CD4-positive, alpha-beta T cell (primary cell): ENCODE measurements at regions not wholly inside any gene's neighbourhood (a gene's known extent, or its start where the extent isn't known, plus 50 kb on each side); places are given as distances from the start of the nearest gene placed in this dataset.

ENCODE experiments used
- ATAC-seq: fragments of 200-7000 bp; cut with Tn5 transposase; one replicate; pipeline ENCODE4 v1.10.0; 2022; ENCODE audit warnings: mild to moderate bottlenecking; ENCODE audit not compliant: poor library complexity
- CTCF ChIA-PET: fragments of 350-600 bp; sonication (Branson Sonifier 250); formaldehyde crosslinking; loops from one replicate; lab custom pipeline; 2021; ENCODE audit warnings: antibody characterized with exemption, inconsistent platforms; lab: Charles Lee
- POLR2A ChIA-PET: fragments of 350-600 bp; sonication (Branson Sonifier 250); formaldehyde crosslinking; loops from one replicate; lab custom pipeline; 2021; ENCODE audit warnings: antibody characterized with exemption, inconsistent platforms; lab: Charles Lee
- DNase-seq, 14 experiments: peaks; one replicate each; pipeline ENCODE4 v3.0.0-alpha.2; 2013 to 2020; ENCODE audit warnings: mixed read lengths in 2 of 14
- H3K27ac ChIP-seq, 2 donors: one replicate each; pipeline versions ENCODE4 v1.5.1 to v1.7.0; 2013; ENCODE audit warnings: low read length in 2 of 2, low read depth in 1 of 2, mild to moderate bottlenecking in 1 of 2
- H3K27me3 ChIP-seq, 2 experiments: 1 replicate in 1 of 2; 2 replicates in 1 of 2; pipeline versions ENCODE4 v1.6.1 to v1.7.0; 2013; ENCODE audit warnings: low read length in 2 of 2, control low read depth in 1 of 2, mild to moderate bottlenecking in 1 of 2, moderate library complexity in 1 of 2; ENCODE audit not compliant: insufficient read depth in 2 of 2, control insufficient read depth in 1 of 2
- H3K36me3 ChIP-seq: one replicate; pipeline ENCODE4 v1.6.1; 2013; ENCODE audit warnings: low read length, control low read depth; ENCODE audit not compliant: insufficient read depth
- H3K4me1 ChIP-seq: one replicate; pipeline ENCODE4 v1.6.1; 2013; ENCODE audit warnings: low read length, control low read depth; ENCODE audit not compliant: insufficient read depth
- H3K4me3 ChIP-seq: one replicate; pipeline ENCODE4 v1.5.1; 2013; ENCODE audit warnings: mild to moderate bottlenecking, low read length, moderate library complexity
- H3K9me3 ChIP-seq, 2 experiments: 1 replicate in 1 of 2; 2 replicates in 1 of 2; pipeline versions ENCODE4 v1.6.1 to v1.7.0; 2013; ENCODE audit warnings: low read length in 2 of 2, mild to moderate bottlenecking in 2 of 2, control low read depth in 1 of 2, moderate library complexity in 1 of 2; ENCODE audit not compliant: control insufficient read depth in 1 of 2, insufficient read depth in 1 of 2
- H3K27ac Mint-ChIP-seq: one replicate; pipeline ENCODE4 v1.8.0; 2020; ENCODE audit warnings: mixed read lengths
- H3K27me3 Mint-ChIP-seq: one replicate; pipeline ENCODE4 v1.8.0; 2021; ENCODE audit warnings: mixed read lengths
- H3K36me3 Mint-ChIP-seq: one replicate; pipeline ENCODE4 v1.8.0; 2021; ENCODE audit warnings: low read depth, mixed read lengths
- H3K4me1 Mint-ChIP-seq: one replicate; pipeline ENCODE4 v1.8.0; 2021; ENCODE audit warnings: low read depth, mixed read lengths
- H3K4me3 Mint-ChIP-seq: one replicate; pipeline ENCODE4 v1.8.0; 2020; ENCODE audit warnings: mild to moderate bottlenecking, mixed read lengths
- H3K9me3 Mint-ChIP-seq: one replicate; pipeline ENCODE4 v1.8.0; 2020; ENCODE audit warnings: mixed read lengths
- CTCF ChIP-seq: fragments of 200-600 bp; IDR thresholded peaks from one replicate; pipeline ENCODE4 v1.8.0; 2022; ENCODE audit warnings: antibody characterized with exemption, mild to moderate bottlenecking
- intact Hi-C, 2 experiments: fragments of 100-400 bp; cut with DNase I in 1 of 2; cut with micrococcal nuclease in 1 of 2; formaldehyde crosslinking; loops; one replicate each; pipeline versions ENCODE4 v1.15.1 to v1.9.0; 2023 to 2025; cut with DNase I, micrococcal nuclease

DNA sequence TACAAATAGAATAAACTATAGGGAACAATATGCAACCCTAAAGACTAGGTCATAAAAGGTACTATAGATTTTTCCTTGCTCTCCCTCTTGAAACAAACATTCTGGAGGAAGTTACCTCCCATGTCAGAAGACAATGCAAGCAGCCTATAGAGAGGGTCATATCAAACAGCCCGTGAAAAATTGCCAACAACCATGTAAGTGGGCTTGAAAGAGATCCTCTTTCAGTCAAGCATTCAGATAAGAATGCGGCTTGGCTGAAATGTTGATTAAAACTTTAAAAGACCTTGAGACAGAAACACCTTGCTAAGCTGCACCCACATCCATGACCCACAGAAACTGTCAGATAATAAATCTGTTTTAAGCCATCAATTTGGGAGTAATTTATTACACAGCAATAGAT, 526.6 kb upstream of the GHITM start:
- ChIA-PET POLR2A (no interaction called here), CTCF (no interaction called here)
- Mint-ChIP-seq H3K27me3 (no peaks in the 10 kb centered on the region), H3K36me3 (no peaks in the 10 kb centered on the region), H3K9me3 (no peaks in the 10 kb centered on the region), H3K27ac (no peak overlapping the region), H3K4me3 (no peak overlapping the region), H3K4me1 (no peaks in the 10 kb centered on the region)
- no peak for TF ChIP-seq CTCF
- DNase-seq (no peak), ATAC-seq (no peak)
- Histone ChIP-seq H3K27ac (no peak overlapping the region), H3K9me3 (no peaks in the 10 kb centered on the region), H3K27me3 (no peaks in the 10 kb centered on the region), H3K4me3 (no peak overlapping the region), H3K36me3 (no peaks in the 10 kb centered on the region), H3K4me1 (no peaks in the 10 kb centered on the region)
- intact Hi-C loops, result no loop called here

GRCh38 chr10:83617172-83617571, 522.1 kb upstream of the GHITM start:
- H3K9me3 Mint-ChIP-seq, result no peaks in the 10 kb centered on the region
- ChIA-PET CTCF (no interaction called here), POLR2A (no interaction called here)
- no peak overlapping the region for H3K4me3 Mint-ChIP-seq
- no peak for TF ChIP-seq CTCF
- Histone ChIP-seq H3K36me3 (no peaks in the 10 kb centered on the region), H3K27me3 (no peaks in the 10 kb centered on the region), H3K27ac (no peak overlapping the region), H3K9me3 (no peaks in the 10 kb centered on the region), H3K4me3 (no peak overlapping the region), H3K4me1 (no peaks in the 10 kb centered on the region)
- no peak overlapping the region for H3K27ac Mint-ChIP-seq
- intact Hi-C loops, result no loop called here
- no peaks in the 10 kb centered on the region for H3K36me3 Mint-ChIP-seq
- H3K27me3 Mint-ChIP-seq, result no peaks in the 10 kb centered on the region
- DNase-seq (no peak), ATAC-seq (no peak)
- H3K4me1 Mint-ChIP-seq, result no peaks in the 10 kb centered on the region

- H3K27ac ChIP-seq, result no peak overlapping the region
- CTCF ChIA-PET, result no interaction called here
- intact Hi-C loops, result no loop called here
- POLR2A ChIA-PET, result no interaction called here
- H3K36me3 Mint-ChIP-seq, result no peaks in the 10 kb centered on the region
- H3K4me3 Mint-ChIP-seq, result no peak overlapping the region
- H3K27me3 Mint-ChIP-seq, result no peaks in the 10 kb centered on the region
- ATAC-seq (no peak), DNase-seq (no peak)
- H3K9me3 Mint-ChIP-seq, result no peaks in the 10 kb centered on the region
- no peaks in the 10 kb centered on the region for H3K4me1 ChIP-seq
- H3K9me3 ChIP-seq, result no peaks in the 10 kb centered on the region
- H3K4me1 Mint-ChIP-seq, result no peaks in the 10 kb centered on the region
- H3K27me3 ChIP-seq, result no peaks in the 10 kb centered on the region
- H3K27ac Mint-ChIP-seq, result no peak overlapping the region
- TF ChIP-seq CTCF, result no peak
- no peak overlapping the region for H3K4me3 ChIP-seq
- no peaks in the 10 kb centered on the region for H3K36me3 ChIP-seq
These were observed 521.4 kb upstream of the GHITM start for GRCh38 chr10:83617692-83618545.
